GM12878 (cell line): ENCODE measurements at regions not wholly inside any gene's neighbourhood (a gene's known extent, or its start where the extent isn't known, plus 50 kb on each side); places are given as distances from the start of the nearest gene placed in this dataset.

Experiments
- ATAC-seq: fragments of 200-7000 bp; cut with Tn5 transposase; 3 replicates; pipeline ENCODE4 v1.9.1; 2020; ENCODE audit warnings: mild to moderate bottlenecking, moderate library complexity
- BruUV-seq: library from RNA; stranded (reverse); fragments of 400-500 nt; replicated peaks from 2 replicates; lab custom pipeline; 2021; lab: Mats Ljungman, UMichigan
- CTCF ChIA-PET: fragments of 300-600 bp; sonication (Branson Sonifier 250); formaldehyde crosslinking; extraction: SDS; loops from one replicate; lab custom pipeline; 2021; ENCODE audit warnings: inconsistent platforms; lab: Yijun Ruan, JAX
- POLR2A ChIA-PET: fragments of 350-600 bp; formaldehyde crosslinking; extraction: SDS; loops from one replicate; lab custom pipeline; 2021; ENCODE audit warnings: inconsistent platforms; lab: Charles Lee
- RAD21 ChIA-PET: fragments of 300-600 bp; sonication (Branson Sonifier 250); formaldehyde crosslinking; loops from one replicate; lab custom pipeline; 2023; ENCODE audit warnings: antibody characterized with exemption; ENCODE audit not compliant: unreplicated experiment; lab: Charles Lee
- SMC1A ChIA-PET: fragments of 300-600 bp; sonication (Branson Sonifier 250); formaldehyde crosslinking; loops from one replicate; lab custom pipeline; 2023; ENCODE audit not compliant: unreplicated experiment, uncharacterized antibody; lab: Charles Lee
- DNase-seq: peaks from one replicate; pipeline ENCODE4 v3.0.0-alpha.2; 2011; ENCODE audit warnings: low read depth, low spot score
- FAIRE-seq: peaks from 3 replicates; lab custom pipeline; 2011; peaks lifted over from hg19 to GRCh38; lab: Jason Lieb, UNC
- H2AFZ ChIP-seq: 2 replicates; pipeline ENCODE4 v1.6.0; 2011; ENCODE audit warnings: low read depth, low read length, control low read depth; ENCODE audit not compliant: control insufficient read depth
- H3K27ac ChIP-seq: 2 replicates; pipeline ENCODE4 v1.5.1; 2011; ENCODE audit warnings: control low read depth; ENCODE audit not compliant: control insufficient read depth, insufficient read depth
- H3K27me3 ChIP-seq, 2 experiments: replicated peaks in 1 of 2; 2 replicates each; pipeline versions ENCODE4 v1.6.0 to v1.6.1; 2011; ENCODE audit warnings: low read length in 1 of 2; ENCODE audit not compliant: control insufficient read depth in 2 of 2, insufficient read depth in 2 of 2
- H3K36me3 ChIP-seq, 2 experiments: 2 replicates each; pipeline ENCODE4 v1.5.1; 2011; ENCODE audit warnings: low read length in 1 of 2; ENCODE audit not compliant: control insufficient read depth in 2 of 2, insufficient read depth in 2 of 2
- H3K4me1 ChIP-seq: 2 replicates; pipeline ENCODE4 v1.6.1; 2011; ENCODE audit warnings: mild to moderate bottlenecking, low read length, moderate library complexity, mixed read lengths; ENCODE audit not compliant: control insufficient read depth, insufficient read depth
- H3K4me2 ChIP-seq: 2 replicates; pipeline ENCODE4 v1.6.0; 2011; ENCODE audit warnings: control low read depth; ENCODE audit not compliant: control insufficient read depth, insufficient read depth
- H3K4me3 ChIP-seq: fragments of 200-600 bp; sonication (generic); 2 replicates; pipeline ENCODE4 v1.5.1; 2016
- H3K79me2 ChIP-seq: 2 replicates; pipeline ENCODE4 v1.6.0; 2011; ENCODE audit warnings: low read length; ENCODE audit not compliant: control insufficient read depth, insufficient read depth
- H3K9ac ChIP-seq: 2 replicates; pipeline ENCODE4 v1.8.0; 2011; ENCODE audit warnings: low read length, control low read depth, mixed read lengths; ENCODE audit not compliant: control insufficient read depth, insufficient read depth
- H3K9me3 ChIP-seq: replicated peaks from 3 replicates; pipeline ENCODE4 v1.5.1; 2011; ENCODE audit warnings: mild to moderate bottlenecking, low read length; ENCODE audit not compliant: control insufficient read depth, insufficient read depth
- H4K20me1 ChIP-seq: 2 replicates; pipeline ENCODE4 v1.6.0; 2011; ENCODE audit not compliant: control insufficient read depth, insufficient read depth
- CHD4 ChIP-seq: fragments of 200-600 bp; sonication (generic); IDR thresholded peaks from 2 replicates; pipeline ENCODE4 v1.6.1; 2016; ENCODE audit warnings: mild to moderate bottlenecking
- ETV6 ChIP-seq, 2 experiments: fragments of 450-650 bp in 1 of 2; IDR thresholded peaks in 1 of 2; conservative IDR thresholded peaks in 1 of 2; 2 replicates each; pipeline ENCODE4 v1.6.1; 2014; ENCODE audit warnings: antibody characterized with exemption in 1 of 2, borderline replicate concordance in 1 of 2, low read depth in 1 of 2, mild to moderate bottlenecking in 1 of 2, moderate library complexity in 1 of 2
- WGBS: methylation state at CpG from one replicate; pipeline ENCODE4 v1.1.6; 2016; ENCODE audit warnings: low lambda C conversion rate; ENCODE audit not compliant: insufficient replicate concordance, insufficient coverage; ENCODE audit errors: missing lambda C conversion rate; 5-methylcytosine and 5-hydroxymethylcytosine counted together
- in situ Hi-C: fragments of 300-500 bp; cut with MboI; formaldehyde crosslinking; loops from 9 replicates; pipeline ENCODE4 v1.14.3; 2018; ENCODE audit warnings: mixed read lengths
- intact Hi-C: fragments of 100-400 bp; cut with micrococcal nuclease; formaldehyde crosslinking; loops from one replicate; pipeline ENCODE4 v1.14.2; 2022; ENCODE audit not compliant: unreplicated experiment
- TF ChIP-seq, protein P1 (sequence below): IDR thresholded peaks from 2 replicates; pipeline ENCODE4 v1.6.1; 2012; ENCODE audit warnings: improper control_type of control experiment, low read depth, low read length; ENCODE audit not compliant: insufficient replicate concordance

DNA sequence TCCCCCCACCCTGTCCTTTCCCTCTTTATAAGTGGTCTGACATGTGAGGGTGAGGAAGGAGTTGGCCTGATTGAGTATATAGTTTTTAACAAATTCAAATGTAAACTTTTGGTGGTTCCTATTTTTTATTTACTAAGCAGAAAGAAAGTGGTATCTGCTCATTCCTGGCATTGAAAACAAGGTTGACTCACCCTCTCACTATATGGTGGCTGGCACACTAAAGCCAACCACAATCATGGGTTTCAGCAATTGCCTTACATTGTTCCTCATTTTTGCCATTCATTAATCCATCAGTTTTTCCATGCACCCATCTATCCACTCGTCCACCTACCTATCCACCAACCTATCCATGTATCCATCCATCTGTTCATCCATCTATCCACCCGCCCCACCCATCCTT is 75.4 kb upstream of the IGFBP5 start (continued):
- TF ChIP-seq, protein P1, sequence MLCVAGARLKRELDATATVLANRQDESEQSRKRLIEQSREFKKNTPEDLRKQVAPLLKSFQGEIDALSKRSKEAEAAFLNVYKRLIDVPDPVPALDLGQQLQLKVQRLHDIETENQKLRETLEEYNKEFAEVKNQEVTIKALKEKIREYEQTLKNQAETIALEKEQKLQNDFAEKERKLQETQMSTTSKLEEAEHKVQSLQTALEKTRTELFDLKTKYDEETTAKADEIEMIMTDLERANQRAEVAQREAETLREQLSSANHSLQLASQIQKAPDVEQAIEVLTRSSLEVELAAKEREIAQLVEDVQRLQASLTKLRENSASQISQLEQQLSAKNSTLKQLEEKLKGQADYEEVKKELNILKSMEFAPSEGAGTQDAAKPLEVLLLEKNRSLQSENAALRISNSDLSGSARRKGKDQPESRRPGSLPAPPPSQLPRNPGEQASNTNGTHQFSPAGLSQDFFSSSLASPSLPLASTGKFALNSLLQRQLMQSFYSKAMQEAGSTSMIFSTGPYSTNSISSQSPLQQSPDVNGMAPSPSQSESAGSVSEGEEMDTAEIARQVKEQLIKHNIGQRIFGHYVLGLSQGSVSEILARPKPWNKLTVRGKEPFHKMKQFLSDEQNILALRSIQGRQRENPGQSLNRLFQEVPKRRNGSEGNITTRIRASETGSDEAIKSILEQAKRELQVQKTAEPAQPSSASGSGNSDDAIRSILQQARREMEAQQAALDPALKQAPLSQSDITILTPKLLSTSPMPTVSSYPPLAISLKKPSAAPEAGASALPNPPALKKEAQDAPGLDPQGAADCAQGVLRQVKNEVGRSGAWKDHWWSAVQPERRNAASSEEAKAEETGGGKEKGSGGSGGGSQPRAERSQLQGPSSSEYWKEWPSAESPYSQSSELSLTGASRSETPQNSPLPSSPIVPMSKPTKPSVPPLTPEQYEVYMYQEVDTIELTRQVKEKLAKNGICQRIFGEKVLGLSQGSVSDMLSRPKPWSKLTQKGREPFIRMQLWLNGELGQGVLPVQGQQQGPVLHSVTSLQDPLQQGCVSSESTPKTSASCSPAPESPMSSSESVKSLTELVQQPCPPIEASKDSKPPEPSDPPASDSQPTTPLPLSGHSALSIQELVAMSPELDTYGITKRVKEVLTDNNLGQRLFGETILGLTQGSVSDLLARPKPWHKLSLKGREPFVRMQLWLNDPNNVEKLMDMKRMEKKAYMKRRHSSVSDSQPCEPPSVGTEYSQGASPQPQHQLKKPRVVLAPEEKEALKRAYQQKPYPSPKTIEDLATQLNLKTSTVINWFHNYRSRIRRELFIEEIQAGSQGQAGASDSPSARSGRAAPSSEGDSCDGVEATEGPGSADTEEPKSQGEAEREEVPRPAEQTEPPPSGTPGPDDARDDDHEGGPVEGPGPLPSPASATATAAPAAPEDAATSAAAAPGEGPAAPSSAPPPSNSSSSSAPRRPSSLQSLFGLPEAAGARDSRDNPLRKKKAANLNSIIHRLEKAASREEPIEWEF, result no peak
- TF ChIP-seq, all 136 proteins: peak for 0

DNA sequence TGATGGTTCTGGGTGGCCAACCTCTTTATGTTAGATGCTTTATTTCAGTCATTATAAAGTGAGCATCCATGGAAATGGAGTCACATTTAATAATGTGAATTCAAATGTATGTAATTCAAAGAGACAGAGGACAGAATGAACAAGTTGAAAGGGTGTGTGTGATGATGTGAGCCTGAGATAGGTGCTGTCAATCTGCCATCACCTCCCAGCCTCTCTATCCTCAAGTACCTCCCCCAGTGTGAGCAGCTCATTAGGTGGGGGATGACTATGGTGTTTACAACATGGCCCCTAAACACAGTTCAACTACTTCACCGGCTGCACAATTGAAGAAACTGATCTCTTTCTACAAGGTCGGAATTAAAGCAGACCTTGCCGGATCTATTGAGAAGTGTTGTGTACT is 74.7 kb upstream of the IGFBP5 start:
- no TSS peak for BruUV-seq
- FAIRE-seq (no peak), ATAC-seq (no peak), DNase-seq (no peak)
- no peak overlapping the region for H3K4me3 ChIP-seq
- no peaks in the 10 kb centered on the region for H4K20me1 ChIP-seq
- H3K4me2 ChIP-seq, result no peak overlapping the region
- H2AFZ ChIP-seq, result no peak overlapping the region
- H3K4me1 ChIP-seq, result no peaks in the 10 kb centered on the region
- H3K27ac ChIP-seq, result no peak overlapping the region
- H3K27me3 ChIP-seq, result peaks cover 4 to 6% of the 10 kb centered on the region in 2 experiments; a peak in 3 of 4 replicates
- H3K79me2 ChIP-seq, result no peaks in the 10 kb centered on the region
- ChIA-PET POLR2A (no interaction called here), RAD21 (no interaction called here), SMC1A (no interaction called here), CTCF (interaction anchor here (1.2 kb wide), 1 partner anchor 11 kb away, joined by 5 read pairs; no protein-coding TSS in a partner anchor)
- in situ Hi-C loops (no loop called here), intact Hi-C loops (no loop called here)
- no peaks in the 10 kb centered on the region for H3K36me3 ChIP-seq
- TF ChIP-seq CHD4 (no peak), ETV6 (conservative IDR thresholded peaks at IDR 0.05 in 1 of 2, IDR thresholded peaks at IDR 0.05 in 1 of 2; ENCODE audit: borderline replicate concordance in 1 of 2, low read depth in 1 of 2) (no peak)
- WGBS, result 26% methylated on average over 3 of the region's 3 CpGs
- no peaks in the 10 kb centered on the region for H3K9me3 ChIP-seq
- H3K9ac ChIP-seq, result no peak overlapping the region
